Ascending aorta (tissue), 2 donors: ENCODE measurements at regions not wholly inside any gene's neighbourhood (a gene's known extent, or its start where the extent isn't known, plus 50 kb on each side); places are given as distances from the start of the nearest gene placed in this dataset.

Experiments
- DNase-seq, 2 donors: peaks; one replicate each; pipeline ENCODE4 v3.0.0-alpha.2; 2019; ENCODE audit warnings: low spot score in 2 of 2
- H3K27ac ChIP-seq, 2 donors: fragments of 200-600 bp; sonication (generic); one replicate each; pipeline ENCODE4 v1.5.1; 2016 to 2017; ENCODE audit warnings: mild to moderate bottlenecking in 1 of 2
- H3K27me3 ChIP-seq: fragments of 200-600 bp; sonication (generic); one replicate; pipeline ENCODE4 v1.5.1; 2017
- H3K36me3 ChIP-seq, 2 donors: fragments of 200-600 bp; sonication (generic); one replicate each; pipeline ENCODE4 v1.5.1; 2016
- H3K4me1 ChIP-seq, 2 donors: fragments of 200-600 bp; sonication (generic); one replicate each; pipeline ENCODE4 v1.5.1; 2016 to 2017; ENCODE audit warnings: mild to moderate bottlenecking in 1 of 2
- H3K4me3 ChIP-seq, 2 donors: fragments of 200-600 bp; sonication (generic); one replicate each; pipeline ENCODE4 v1.5.1; 2016 to 2017; ENCODE audit warnings: mild to moderate bottlenecking in 1 of 2
- H3K9me3 ChIP-seq, 2 donors: fragments of 200-600 bp; sonication (generic); one replicate each; pipeline ENCODE4 v1.5.1; 2016
- intact Hi-C: fragments of 100-400 bp; cut with DNase I; formaldehyde crosslinking; loops from one replicate; pipeline ENCODE4 v1.15.1; 2023
- TF ChIP-seq, protein P1 (sequence below), 3 experiments: fragments of 200-600 bp in 2 of 3; fragments of 450-650 bp in 1 of 3; sonication (generic) in 2 of 3; IDR thresholded peaks; one replicate each; pipeline ENCODE4 v1.5.1; 2016 to 2019; ENCODE audit warnings: antibody characterized with exemption in 3 of 3, mild to moderate bottlenecking in 1 of 3, moderate library complexity in 1 of 3

DNA sequence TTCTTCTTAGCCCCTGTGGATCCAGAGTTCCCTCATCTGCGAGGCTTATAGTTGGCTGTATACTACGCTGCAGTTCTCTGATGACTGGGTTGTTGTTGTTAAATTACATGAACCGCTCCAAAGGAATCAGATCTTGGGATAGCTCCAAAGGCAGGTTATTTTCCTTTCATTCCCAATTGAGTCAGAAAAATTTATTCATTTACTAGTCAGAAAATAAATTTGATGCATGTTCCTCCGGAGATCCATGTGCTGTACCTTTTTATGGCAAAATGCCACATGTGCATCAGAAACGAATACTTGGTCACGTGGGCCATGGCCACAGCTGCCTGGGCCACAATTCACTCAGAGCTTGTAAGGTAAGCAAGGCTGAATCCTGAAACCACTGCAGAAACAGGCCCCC, 304.0 kb downstream of the NR2F1-AS1 start:
- Histone ChIP-seq H3K36me3 (no peaks in the 10 kb centered on the region), H3K27me3 (no peaks in the 10 kb centered on the region), H3K4me3 (no peak overlapping the region), H3K9me3 (no peaks in the 10 kb centered on the region), H3K4me1 (no peaks in the 10 kb centered on the region), H3K27ac (no peak overlapping the region)
- intact Hi-C loops: no loop called here
- TF ChIP-seq, protein P1, sequence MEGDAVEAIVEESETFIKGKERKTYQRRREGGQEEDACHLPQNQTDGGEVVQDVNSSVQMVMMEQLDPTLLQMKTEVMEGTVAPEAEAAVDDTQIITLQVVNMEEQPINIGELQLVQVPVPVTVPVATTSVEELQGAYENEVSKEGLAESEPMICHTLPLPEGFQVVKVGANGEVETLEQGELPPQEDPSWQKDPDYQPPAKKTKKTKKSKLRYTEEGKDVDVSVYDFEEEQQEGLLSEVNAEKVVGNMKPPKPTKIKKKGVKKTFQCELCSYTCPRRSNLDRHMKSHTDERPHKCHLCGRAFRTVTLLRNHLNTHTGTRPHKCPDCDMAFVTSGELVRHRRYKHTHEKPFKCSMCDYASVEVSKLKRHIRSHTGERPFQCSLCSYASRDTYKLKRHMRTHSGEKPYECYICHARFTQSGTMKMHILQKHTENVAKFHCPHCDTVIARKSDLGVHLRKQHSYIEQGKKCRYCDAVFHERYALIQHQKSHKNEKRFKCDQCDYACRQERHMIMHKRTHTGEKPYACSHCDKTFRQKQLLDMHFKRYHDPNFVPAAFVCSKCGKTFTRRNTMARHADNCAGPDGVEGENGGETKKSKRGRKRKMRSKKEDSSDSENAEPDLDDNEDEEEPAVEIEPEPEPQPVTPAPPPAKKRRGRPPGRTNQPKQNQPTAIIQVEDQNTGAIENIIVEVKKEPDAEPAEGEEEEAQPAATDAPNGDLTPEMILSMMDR (IDR thresholded peaks at IDR 0.05): no peak
- DNase-seq: no peak

DNA sequence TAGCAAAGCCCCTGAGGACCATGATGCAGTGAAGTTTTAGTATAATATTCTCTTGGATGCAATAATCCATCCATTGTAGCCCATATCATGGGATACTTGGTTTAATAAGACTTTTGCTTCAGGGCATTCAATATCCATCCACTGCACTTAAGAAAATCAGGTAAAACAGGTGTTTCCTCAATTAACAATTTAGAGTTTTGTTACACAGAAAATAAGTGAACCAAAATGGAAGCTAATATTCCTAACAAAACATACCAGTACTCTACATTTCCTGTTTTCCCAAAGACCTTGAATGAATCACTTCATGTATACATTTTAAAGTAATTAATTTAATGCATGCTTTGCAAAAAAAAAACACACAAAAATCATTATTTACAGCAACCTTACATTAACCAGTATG, 305.6 kb downstream of the NR2F1-AS1 start:
- intact Hi-C loops: no loop called here
- TF ChIP-seq, protein P1 (IDR thresholded peaks at IDR 0.05): no peak

DNA sequence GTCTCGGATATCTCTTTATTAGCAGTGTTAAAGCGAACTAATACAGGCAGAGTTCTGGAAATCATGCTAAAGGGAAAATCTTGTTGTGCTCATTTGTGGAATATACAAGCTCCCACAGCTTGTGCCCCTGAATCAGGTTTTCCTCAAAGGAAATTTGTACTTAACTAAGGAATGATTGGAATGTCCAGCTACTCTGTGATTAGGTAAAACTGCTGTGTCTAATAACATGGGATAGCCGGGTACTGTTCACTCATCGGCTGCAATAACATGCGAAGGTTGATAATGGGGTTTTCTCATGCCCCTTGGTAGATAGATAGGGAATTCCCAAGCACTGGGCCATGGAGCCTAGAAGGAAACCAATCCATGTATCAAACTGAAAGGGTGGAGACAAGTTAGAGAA, 306.7 kb downstream of the NR2F1-AS1 start:
- no peaks in the 10 kb centered on the region for H3K9me3 ChIP-seq
- H3K4me1 ChIP-seq: no peaks in the 10 kb centered on the region
- TF ChIP-seq, protein P1 (IDR thresholded peaks at IDR 0.05): no peak
- no peak for DNase-seq
- intact Hi-C loops: no loop called here
- no peak overlapping the region for H3K27ac ChIP-seq
- no peaks in the 10 kb centered on the region for H3K36me3 ChIP-seq
- no peak overlapping the region for H3K4me3 ChIP-seq
- H3K27me3 ChIP-seq: no peaks in the 10 kb centered on the region

More for the DNA sequence above, 305.6 kb downstream of the NR2F1-AS1 start:
- H3K4me1 ChIP-seq: no peaks in the 10 kb centered on the region
- no peak for DNase-seq
- no peaks in the 10 kb centered on the region for H3K9me3 ChIP-seq
- no peak overlapping the region for H3K4me3 ChIP-seq
- no peaks in the 10 kb centered on the region for H3K27me3 ChIP-seq
- no peaks in the 10 kb centered on the region for H3K36me3 ChIP-seq
- no peak overlapping the region for H3K27ac ChIP-seq

DNA sequence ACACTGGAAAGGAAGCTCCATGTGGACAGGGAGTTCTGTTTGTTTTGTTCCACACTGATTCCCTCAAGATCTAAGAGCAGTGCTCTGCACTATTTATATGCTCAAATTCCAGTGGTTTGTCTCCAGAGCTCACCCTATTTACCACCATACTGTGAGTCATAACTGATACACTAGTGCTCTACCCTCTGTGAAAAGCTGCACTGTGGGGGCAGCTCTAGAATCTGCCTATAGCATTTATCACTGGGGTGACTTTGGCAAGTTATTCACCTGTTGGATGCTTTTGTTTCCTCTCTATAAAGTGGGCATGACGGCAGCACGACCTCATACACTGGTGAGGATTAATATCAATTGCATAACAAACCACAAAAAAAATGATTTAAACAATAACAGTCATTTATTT, 307.8 kb downstream of the NR2F1-AS1 start:
- Histone ChIP-seq H3K36me3 (no peaks in the 10 kb centered on the region), H3K27ac (no peak overlapping the region), H3K4me3 (no peak overlapping the region), H3K27me3 (no peaks in the 10 kb centered on the region), H3K4me1 (no peaks in the 10 kb centered on the region), H3K9me3 (no peaks in the 10 kb centered on the region)
- DNase-seq: no peak
- intact Hi-C loops: no loop called here
- TF ChIP-seq, protein P1 (IDR thresholded peaks at IDR 0.05): no peak

DNA sequence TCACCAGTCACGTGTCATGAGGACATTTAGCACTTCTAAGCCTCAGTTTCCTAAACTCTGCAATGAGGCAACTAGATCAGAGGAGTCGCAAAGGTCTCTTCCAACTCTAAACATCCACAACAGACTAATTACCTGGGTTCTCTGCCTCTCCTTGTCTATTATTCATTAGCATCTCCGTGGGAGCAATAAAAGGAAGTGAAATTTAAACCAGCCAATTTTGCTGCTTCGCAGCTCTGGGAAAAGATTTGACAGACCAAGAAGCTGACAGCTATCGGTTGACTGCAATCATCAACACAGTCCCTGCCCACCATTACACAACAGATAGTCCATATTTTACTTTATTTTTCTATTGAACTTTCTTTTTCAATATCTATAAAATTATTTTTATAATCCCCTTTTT, 308.9 kb downstream of the NR2F1-AS1 start:
- Histone ChIP-seq H3K27me3 (no peaks in the 10 kb centered on the region), H3K4me3 (no peak overlapping the region), H3K36me3 (no peaks in the 10 kb centered on the region), H3K9me3 (no peaks in the 10 kb centered on the region), H3K4me1 (no peaks in the 10 kb centered on the region), H3K27ac (no peak overlapping the region)
- no peak for DNase-seq
- TF ChIP-seq, protein P1 (IDR thresholded peaks at IDR 0.05): no peak
- intact Hi-C loops: no loop called here

DNA sequence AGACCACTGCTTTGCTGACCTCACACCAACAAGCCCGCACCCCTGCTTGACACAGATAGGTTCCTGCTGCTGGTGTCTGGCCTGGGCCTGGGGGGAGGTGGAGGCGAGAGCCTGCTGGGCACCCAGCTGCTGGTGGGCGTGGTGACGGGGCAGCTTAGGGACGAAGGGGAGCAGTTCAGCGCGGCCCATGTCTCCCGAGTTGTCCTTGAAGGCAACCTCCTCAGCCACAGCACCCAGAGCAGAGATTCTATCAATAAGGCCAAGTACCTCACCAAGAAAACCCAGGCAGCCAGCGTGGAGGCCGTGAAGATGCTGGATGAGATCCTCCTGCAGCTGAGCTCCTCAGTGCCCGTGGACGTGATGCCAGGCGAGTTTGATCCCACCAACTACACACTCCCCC, 313.3 kb downstream of the NR2F1-AS1 start:
- no peak overlapping the region for H3K4me3 ChIP-seq
- no peak overlapping the region for H3K27ac ChIP-seq
- DNase-seq: no peak
- intact Hi-C loops: no loop called here
- H3K4me1 ChIP-seq: no peaks in the 10 kb centered on the region
- TF ChIP-seq, protein P1 (IDR thresholded peaks at IDR 0.05): no peak
- no peaks in the 10 kb centered on the region for H3K36me3 ChIP-seq
- H3K9me3 ChIP-seq: no peaks in the 10 kb centered on the region
- no peaks in the 10 kb centered on the region for H3K27me3 ChIP-seq
